NCI-H748 (cell line): ENCODE measurements at regions not wholly inside any gene's neighbourhood (a gene's known extent, or its start where the extent isn't known, plus 50 kb on each side); places are given as distances from the start of the nearest gene placed in this dataset.

Experiments
- DNase-seq: peaks from one replicate; lab custom pipeline; 2025; ENCODE audit not compliant: unreplicated experiment; lab: John Stamatoyannopoulos, UW

DNA sequence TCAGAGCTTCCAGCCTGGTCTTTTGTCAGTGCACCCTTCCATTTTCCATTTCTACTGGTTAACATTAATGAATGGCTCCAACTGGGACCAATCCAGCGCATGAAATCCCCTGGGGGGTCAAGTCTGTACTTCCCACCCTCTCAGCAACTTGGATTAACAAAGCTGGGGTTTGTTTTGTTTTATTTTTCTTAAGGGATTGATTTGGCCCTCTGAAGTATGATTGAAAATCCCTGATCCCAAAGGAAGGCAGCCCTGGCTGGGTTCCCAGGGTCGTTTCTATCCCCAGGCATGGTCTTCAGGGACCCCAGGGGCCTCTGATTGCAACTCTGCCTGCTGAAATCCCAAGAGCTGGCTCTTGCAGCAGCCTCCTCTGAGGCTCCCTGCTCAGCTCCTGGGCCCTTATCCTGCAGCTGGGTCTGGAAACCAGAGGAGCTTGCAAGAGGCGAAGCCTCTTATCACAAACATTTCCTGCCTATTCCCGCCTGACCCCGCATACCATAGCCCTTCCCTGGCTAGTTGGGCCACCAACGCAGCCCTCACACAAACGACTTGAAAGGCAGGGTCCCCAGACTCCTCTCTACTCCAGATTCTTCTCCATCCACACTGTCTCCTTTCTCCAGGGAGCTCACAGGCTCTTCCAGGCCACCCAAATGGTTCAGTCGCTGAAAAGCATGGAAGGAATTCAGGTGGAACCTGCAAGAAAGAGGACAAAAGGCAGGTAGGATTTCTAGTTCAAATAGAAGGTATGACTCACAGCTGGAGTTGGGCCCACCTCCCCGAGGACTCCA, 109.7 kb upstream of the PKDCC start:
- no peak for DNase-seq

GRCh38 chr2:41940060-41940744, 107.6 kb upstream of the PKDCC start:
- DNase-seq: no peak

GRCh38 chr2:41940745-41941063, 107.1 kb upstream of the PKDCC start:
- DNase-seq: no peak

GRCh38 chr2:41941831-41942230, 106.0 kb upstream of the PKDCC start:
- no peak for DNase-seq

DNA sequence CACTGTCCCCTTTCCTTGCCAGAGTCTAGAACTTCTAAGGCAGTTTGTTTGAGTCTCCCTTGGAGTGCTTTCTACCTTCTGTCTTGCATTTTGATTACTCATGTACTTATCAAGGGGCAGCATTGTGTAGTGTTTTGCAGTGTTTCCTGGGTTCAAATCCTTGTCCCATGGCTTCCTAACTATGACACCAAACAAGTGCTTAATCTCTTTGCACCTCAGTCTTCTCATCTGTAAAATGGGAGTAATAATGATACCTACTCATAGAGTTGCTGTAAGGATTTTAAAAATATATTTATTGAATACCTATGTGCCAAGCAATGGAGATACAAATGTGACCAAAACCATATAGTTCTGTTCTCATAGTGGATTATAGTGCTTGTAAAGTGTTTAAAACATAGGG, 105.5 kb upstream of the PKDCC start:
- no peak for DNase-seq

DNA sequence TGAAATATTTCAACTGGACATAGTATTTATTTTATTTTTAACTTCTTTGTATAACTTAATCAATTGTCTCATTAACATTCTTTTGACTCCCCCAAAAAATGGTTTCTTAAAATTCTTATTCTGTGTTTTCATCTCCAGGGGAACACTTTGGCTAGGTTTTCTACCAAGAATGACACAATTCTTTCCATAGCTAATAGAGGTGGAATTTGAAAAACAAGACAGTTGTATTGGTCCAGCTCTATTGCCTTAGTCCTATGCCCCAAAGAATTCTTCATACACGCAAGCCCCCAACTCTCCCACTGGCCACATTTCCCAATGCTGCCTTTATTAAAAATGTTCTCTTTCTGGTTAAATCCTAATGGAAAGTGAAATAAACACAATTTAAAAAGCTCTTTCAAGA, 104.7 kb upstream of the PKDCC start:
- DNase-seq: no peak

GRCh38 chr2:41944220-41944880, 103.5 kb upstream of the PKDCC start:
- no peak for DNase-seq

DNA sequence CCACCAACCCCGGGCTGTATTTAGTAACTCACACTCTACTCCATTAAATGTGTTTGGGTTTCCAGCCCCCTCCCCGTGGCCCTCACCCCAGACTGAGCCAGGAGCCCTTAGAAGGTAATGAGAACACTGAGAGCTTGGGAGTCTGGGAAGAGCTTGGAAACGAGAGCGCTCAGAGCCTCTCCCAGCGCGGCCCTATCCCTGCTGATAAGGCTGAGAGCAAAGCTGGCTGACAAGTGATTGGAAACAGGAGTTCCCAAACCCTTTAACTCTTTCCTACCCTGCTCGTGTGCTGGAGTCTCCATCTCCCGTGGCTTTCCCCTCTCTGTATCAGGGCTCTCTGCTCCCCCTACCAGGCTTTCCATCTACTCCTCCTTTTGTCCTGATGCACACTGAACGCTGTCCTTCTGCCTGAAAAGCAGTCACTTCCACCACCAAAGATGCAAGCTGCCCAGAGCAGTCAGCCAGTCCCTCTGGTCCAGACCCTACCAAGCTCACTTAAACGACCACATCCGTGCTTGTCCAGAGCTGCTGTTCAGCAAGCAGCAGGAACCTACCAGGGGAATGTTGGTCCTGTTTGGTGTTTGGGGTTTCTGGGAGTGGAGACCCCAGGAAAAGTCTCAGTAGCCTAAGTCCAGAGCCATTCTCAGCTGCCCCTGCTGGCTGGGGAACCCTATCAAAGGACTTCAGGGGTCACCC, 100.0 kb upstream of the PKDCC start:
- DNase-seq: no peak

DNA sequence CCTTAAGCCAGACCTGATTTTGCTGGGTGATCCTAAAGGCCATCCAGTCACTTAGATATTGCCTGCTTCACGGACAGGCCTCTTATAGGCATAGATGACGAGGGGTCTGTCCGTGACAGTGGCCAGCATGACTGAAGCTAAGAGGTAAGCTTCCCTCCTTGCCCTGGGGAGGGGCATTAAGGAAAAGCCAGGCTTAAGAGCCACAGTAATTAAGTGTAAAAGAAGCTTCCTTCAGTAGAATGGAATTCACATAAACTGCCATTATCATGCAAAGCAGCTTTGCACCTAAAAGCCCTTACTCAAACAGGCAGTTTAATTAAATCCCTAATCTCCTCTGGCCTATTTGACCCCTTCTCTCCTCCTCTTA, 99.4 kb upstream of the PKDCC start:
- no peak for DNase-seq

DNA sequence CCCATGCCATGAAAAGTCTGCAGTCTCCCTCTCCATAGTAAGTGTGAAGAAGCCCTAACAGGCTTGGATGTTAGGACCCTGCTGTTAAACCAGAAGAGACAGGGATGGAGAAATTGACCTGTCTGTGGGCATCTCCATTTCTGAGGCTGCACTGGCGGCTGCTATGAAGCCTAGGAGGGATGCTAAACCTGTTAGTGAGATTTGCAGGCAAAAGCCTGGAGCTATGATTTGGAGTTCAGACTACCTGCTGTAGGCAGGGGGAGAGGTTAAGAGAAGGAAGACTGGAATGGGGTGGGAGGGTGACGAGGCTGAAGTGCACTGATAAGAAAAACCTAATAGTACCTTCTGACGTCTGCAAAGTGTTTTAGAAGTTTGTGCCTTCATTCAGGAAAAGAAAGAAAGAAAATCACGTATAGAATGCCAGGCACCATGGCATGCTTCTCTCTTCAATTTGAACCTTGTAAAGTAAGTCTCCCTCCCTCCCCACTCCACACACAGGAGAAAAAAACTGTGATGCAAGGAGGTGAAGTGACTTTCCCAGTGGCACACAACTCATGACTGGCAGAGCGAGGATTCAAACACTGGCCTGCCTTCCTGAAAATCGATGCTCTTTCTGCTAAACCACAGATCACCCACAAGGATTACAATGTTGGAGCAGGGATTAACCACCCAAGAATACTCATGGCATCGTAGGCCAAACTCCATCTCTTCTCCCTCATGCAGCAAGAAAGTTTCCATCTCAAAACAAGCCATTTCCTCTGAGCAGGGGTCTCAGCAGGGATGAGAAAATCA, 98.5 kb upstream of the PKDCC start:
- no peak for DNase-seq

DNA sequence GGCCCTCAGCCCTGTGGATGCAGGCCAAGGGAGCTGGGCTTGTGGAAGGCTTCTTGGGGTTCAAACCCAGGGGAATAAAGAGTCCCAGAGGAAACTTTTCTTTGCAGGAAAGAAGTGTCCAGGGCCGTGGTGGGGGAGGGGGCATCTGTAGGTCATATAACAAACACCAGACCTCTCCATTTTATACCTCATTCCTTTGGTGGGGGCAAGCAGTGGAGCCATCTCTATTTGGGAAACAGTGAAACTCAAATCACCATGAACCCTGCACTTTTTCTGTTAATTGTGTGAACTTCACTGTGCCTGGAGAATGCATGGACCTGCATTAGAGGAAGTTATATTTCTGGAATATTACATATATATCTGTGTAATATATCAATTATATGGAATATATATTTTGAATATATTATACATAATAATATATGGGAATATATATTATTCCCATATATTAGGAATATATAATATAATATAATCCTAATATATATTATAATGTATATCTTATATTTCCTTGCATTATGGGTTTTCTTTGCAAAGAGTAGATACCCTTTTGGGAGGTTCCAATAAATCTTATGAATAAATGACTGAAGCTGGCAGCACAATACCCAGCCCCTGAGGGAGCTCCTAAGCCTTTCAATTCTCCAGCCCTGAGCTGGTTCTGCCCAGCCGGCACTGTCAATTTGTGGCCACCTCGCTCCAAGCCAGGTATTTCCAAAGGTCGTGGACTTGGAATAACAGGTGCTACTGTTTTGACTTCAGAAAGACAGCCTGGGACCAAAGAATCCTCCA, 97.7 kb upstream of the PKDCC start:
- DNase-seq: no peak

GRCh38 chr2:41950666-41950960, 97.2 kb upstream of the PKDCC start:
- no peak for DNase-seq

GRCh38 chr2:41954304-41955291, 93.2 kb upstream of the PKDCC start:
- no peak for DNase-seq

GRCh38 chr2:41955316-41956043, 92.3 kb upstream of the PKDCC start:
- no peak for DNase-seq

DNA sequence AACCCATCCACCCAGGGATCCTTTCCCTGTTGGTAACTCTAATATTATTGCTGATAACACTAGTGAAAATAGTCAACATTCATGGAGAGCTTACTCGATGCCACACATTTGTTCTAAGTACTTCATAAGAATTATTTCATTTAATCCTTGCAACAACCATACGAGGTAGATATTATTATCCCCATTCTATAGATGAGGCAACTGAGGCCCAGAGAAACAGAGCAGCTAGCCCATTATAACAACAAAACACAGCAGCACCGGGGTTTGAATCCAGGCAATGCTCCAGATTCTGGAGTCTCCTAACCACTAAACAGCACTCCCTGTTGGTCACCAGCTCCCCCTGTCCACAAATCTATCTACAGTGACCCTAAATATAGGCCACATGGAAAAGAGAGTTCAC, 90.4 kb upstream of the PKDCC start:
- DNase-seq: no peak

DNA sequence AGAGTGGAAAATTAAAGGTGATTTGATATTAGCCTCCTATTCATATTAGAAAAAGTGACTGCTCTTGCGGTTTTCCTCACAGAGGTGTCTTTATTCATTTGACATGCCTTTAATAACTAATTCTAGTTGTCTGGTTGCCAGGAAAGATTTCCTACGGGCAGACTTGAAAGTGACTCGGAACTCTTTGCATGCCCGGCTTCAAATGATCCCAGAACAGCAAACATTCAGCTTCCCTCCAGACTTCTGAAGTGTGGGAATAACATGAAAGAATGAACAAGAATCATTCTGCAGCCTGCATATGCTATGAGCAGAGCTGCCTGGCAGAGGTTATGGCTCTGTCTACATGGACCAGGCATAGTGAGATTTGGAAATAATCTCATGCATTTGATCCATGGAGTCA, 89.6 kb upstream of the PKDCC start:
- no peak for DNase-seq

- no peak for DNase-seq
Measured at GRCh38 chr2:41958775-41959174, 89.0 kb upstream of the PKDCC start.

- DNase-seq: no peak
Measured at GRCh38 chr2:41959760-41960159, 88.1 kb upstream of the PKDCC start.
